GM12874 (cell line): ENCODE measurements at regions not wholly inside any gene's neighbourhood (a gene's known extent, or its start where the extent isn't known, plus 50 kb on each side); places are given as distances from the start of the nearest gene placed in this dataset.

Experiments
- CTCF ChIP-seq: IDR thresholded peaks from 2 replicates; pipeline ENCODE4 v1.5.1; 2011; ENCODE audit warnings: low read depth, mild to moderate bottlenecking, control low read depth, low read length, moderate library complexity; ENCODE audit not compliant: insufficient read depth

GRCh38 chr12:19970821-19971220 lies 397.5 kb upstream of the PDE3A start:
- no peak for TF ChIP-seq CTCF

- no peak for TF ChIP-seq CTCF
These were observed 396.7 kb upstream of the PDE3A start for GRCh38 chr12:19971361-19972280.

- no peak for TF ChIP-seq CTCF
These were observed 395.7 kb upstream of the PDE3A start for GRCh38 chr12:19972325-19973288.

GRCh38 chr12:19978193-19978592 lies 390.1 kb upstream of the PDE3A start:
- no peak for TF ChIP-seq CTCF

- TF ChIP-seq CTCF = no peak
These were observed 388.8 kb upstream of the PDE3A start for GRCh38 chr12:19979584-19979983.

- no peak for TF ChIP-seq CTCF
These were observed 386.4 kb upstream of the PDE3A start for GRCh38 chr12:19981944-19982343.

GRCh38 chr12:19988001-19988400 lies 380.3 kb upstream of the PDE3A start:
- no peak for TF ChIP-seq CTCF
